ENCODE measurements at regions not wholly inside any gene's neighbourhood (a gene's known extent, or its start where the extent isn't known, plus 50 kb on each side); places are given as distances from the start of the nearest gene placed in this dataset.

GRCh38 chr13:22690756-22691155, 490.0 kb upstream of the SGCG start (continued):
- TF ChIP-seq BCL6B (tag by site-specific recombination; IDR thresholded peaks at IDR 0.05) (no peak), ZFP3 (tag by site-specific recombination; IDR thresholded peaks at IDR 0.05; ENCODE audit: low read depth) (no peak)

- CTCF ChIA-PET = interaction anchor here (0.5 to 0.6 kb wide), 2 partner anchors 33 to 222 kb away, joined by 3 read pairs; no protein-coding TSS in a partner anchor
- TF ChIP-seq SETDB1 (IDR thresholded peaks at IDR 0.05; ENCODE audit: insufficient read length, low read length) (peak; percentile 73), KLF8 (tag by site-specific recombination; IDR thresholded peaks at IDR 0.05) (no peak)
Measured at GRCh38 chr13:22693691-22694090, 487.1 kb upstream of the SGCG start.

GRCh38 chr13:22696433-22696832, 484.3 kb upstream of the SGCG start:
- H3K36me3 ChIP-seq (ENCODE audit: control insufficient read depth in 2 of 2, insufficient read depth in 1 of 2, low read length in 2 of 2) = no peaks in the 10 kb centered on the region
- no peak overlapping the region for H3K27ac ChIP-seq (ENCODE audit: extremely low read depth, low read depth, low read length)
- ChIA-PET CTCF (no interaction called here), POLR2A (no interaction called here)
- TF ChIP-seq ZSCAN23 (tag by site-specific recombination; IDR thresholded peaks at IDR 0.05) = no peak
- TF ChIP-seq ZNF830 (tag by site-specific recombination; IDR thresholded peaks at IDR 0.05; ENCODE audit: low read depth) = no peak
- TF ChIP-seq ZNF214 (tag by site-specific recombination; IDR thresholded peaks at IDR 0.05; ENCODE audit: borderline replicate concordance) = no peak
- no peak for TF ChIP-seq ZNF660 (tag by site-specific recombination; IDR thresholded peaks at IDR 0.05)
- TF ChIP-seq ZNF585B (tag by site-specific recombination; IDR thresholded peaks at IDR 0.05) = no peak
- H3K9me3 ChIP-seq (ENCODE audit: control insufficient read depth, insufficient read depth, low read depth, low read length) = no peaks in the 10 kb centered on the region
- H3K4me1 ChIP-seq (ENCODE audit: control insufficient read depth, insufficient read depth, low read length) = no peaks in the 10 kb centered on the region
- H3K4me3 ChIP-seq (ENCODE audit: low read depth, low read length) = no peak overlapping the region

More at GRCh38 chr13:22693691-22694090, 487.1 kb upstream of the SGCG start:
- Histone ChIP-seq H3K27ac (ENCODE audit: extremely low read depth, low read depth, low read length) (no peak overlapping the region), H3K4me1 (ENCODE audit: control insufficient read depth, insufficient read depth, low read length) (no peaks in the 10 kb centered on the region), H3K4me3 (ENCODE audit: low read depth, low read length) (no peak overlapping the region), H3K9me3 (ENCODE audit: control insufficient read depth, insufficient read depth, low read depth, low read length) (no peaks in the 10 kb centered on the region), H3K36me3 (ENCODE audit: control insufficient read depth in 2 of 2, insufficient read depth in 1 of 2, low read length in 2 of 2) (no peaks in the 10 kb centered on the region)
- POLR2A ChIA-PET = no interaction called here

GRCh38 chr13:22698467-22698866, 482.3 kb upstream of the SGCG start:
- no peak overlapping the region for H3K4me3 ChIP-seq (ENCODE audit: low read depth, low read length)
- POLR2A ChIA-PET = no interaction called here
- CTCF ChIA-PET = interaction anchor here (0.6 kb wide), 1 partner anchor 235 kb away, joined by 4 read pairs; no protein-coding TSS in a partner anchor

More at GRCh38 chr13:22698467-22698866, 482.3 kb upstream of the SGCG start:
- H3K4me1 ChIP-seq (ENCODE audit: control insufficient read depth, insufficient read depth, low read length) = no peaks in the 10 kb centered on the region
- H3K27ac ChIP-seq (ENCODE audit: extremely low read depth, low read depth, low read length) = no peak overlapping the region
- H3K9me3 ChIP-seq (ENCODE audit: control insufficient read depth, insufficient read depth, low read depth, low read length) = no peaks in the 10 kb centered on the region
- H3K36me3 ChIP-seq (ENCODE audit: control insufficient read depth in 2 of 2, insufficient read depth in 1 of 2, low read length in 2 of 2) = no peaks in the 10 kb centered on the region
- TF ChIP-seq ZFP3 (tag by site-specific recombination; IDR thresholded peaks at IDR 0.05; ENCODE audit: low read depth) (no peak), ZNF701 (tag by site-specific recombination; IDR thresholded peaks at IDR 0.05) (no peak), ZNF658 (tag by site-specific recombination; IDR thresholded peaks at IDR 0.05) (no peak), ZNF514 (tag by site-specific recombination; IDR thresholded peaks at IDR 0.05) (no peak), ZNF513 (tag by site-specific recombination; IDR thresholded peaks at IDR 0.05) (no peak), ZNF221 (tag by site-specific recombination; IDR thresholded peaks at IDR 0.05; ENCODE audit: borderline replicate concordance) (no peak), ZNF610 (tag by site-specific recombination; IDR thresholded peaks at IDR 0.05; ENCODE audit: borderline replicate concordance) (no peak), ZNF19 (tag by site-specific recombination; IDR thresholded peaks at IDR 0.05; ENCODE audit: low read depth) (no peak), ZNF175 (tag by site-specific recombination; IDR thresholded peaks at IDR 0.05) (no peak), REPIN1 (tag by site-specific recombination; IDR thresholded peaks at IDR 0.05; ENCODE audit: low read depth) (no peak), HOXC10 (CRISPR knock-in tag; IDR thresholded peaks at IDR 0.05) (no peak), ZSCAN5A (tag by site-specific recombination; IDR thresholded peaks at IDR 0.05) (no peak), ZNF645 (tag by site-specific recombination; IDR thresholded peaks at IDR 0.05) (no peak), SCRT2 (tag by site-specific recombination; IDR thresholded peaks at IDR 0.05) (no peak), ZNF292 (tag by site-specific recombination; IDR thresholded peaks at IDR 0.05; ENCODE audit: borderline replicate concordance, low read depth) (no peak), ZNF571 (tag by site-specific recombination; IDR thresholded peaks at IDR 0.05) (no peak)
